ENCODE measurements at regions not wholly inside any gene's neighbourhood (a gene's known extent, or its start where the extent isn't known, plus 50 kb on each side); places are given as distances from the start of the nearest gene placed in this dataset.
A peak's percentile ranks its signal among the peaks of the same experiment; 100 is the strongest.
"Not testable (repeated sequence)": the region's sequence is repeated elsewhere in the genome, so short reads cannot be mapped to it uniquely, and the experiment has no call there.

GRCh38 chr16:75811020-75811634, 84.8 kb upstream of the CPHXL start:
- DNase-seq (ENCODE audit: low spot score in 2 of 2): no peak
- H3K4me3 ChIP-seq: no peak overlapping the region
- H3K27me3 ChIP-seq (ENCODE audit: low read depth): no peaks in the 10 kb centered on the region
- no peaks in the 10 kb centered on the region for H3K4me1 ChIP-seq
- in situ Hi-C loops (cut with MboI; ENCODE audit: low sequenced_read_pairs): no loop called here
- H3K36me3 ChIP-seq (replicated peaks): no peaks in the 10 kb centered on the region
- no peaks in the 10 kb centered on the region; the same call in 1 of the 2 replicates for H3K9me3 ChIP-seq

- in situ Hi-C loops (cut with MboI; ENCODE audit: low sequenced_read_pairs): no loop called here
- DNase-seq (ENCODE audit: low spot score in 2 of 2): no peak
These were observed 92.2 kb upstream of the CPHXL start for GRCh38 chr16:75818491-75818890.

GRCh38 chr16:75820672-75821071, 94.4 kb upstream of the CPHXL start:
- H3K4me1 ChIP-seq: no peaks in the 10 kb centered on the region
- in situ Hi-C loops (cut with MboI; ENCODE audit: low sequenced_read_pairs): no loop called here
- no peak overlapping the region for H3K4me3 ChIP-seq
- H3K36me3 ChIP-seq (replicated peaks): no peaks in the 10 kb centered on the region
- DNase-seq (ENCODE audit: low spot score in 2 of 2): no peak
- peaks cover 6% of the 10 kb centered on the region; the same call in 1 of the 2 replicates for H3K27me3 ChIP-seq (ENCODE audit: low read depth)
- H3K9me3 ChIP-seq: no peaks in the 10 kb centered on the region

More at GRCh38 chr16:75818491-75818890, 92.2 kb upstream of the CPHXL start:
- no peaks in the 10 kb centered on the region; the same call in 1 of the 2 replicates for H3K9me3 ChIP-seq
- H3K27me3 ChIP-seq (ENCODE audit: low read depth): peaks cover 6% of the 10 kb centered on the region; the same call in 1 of the 2 replicates
- no peaks in the 10 kb centered on the region for H3K4me1 ChIP-seq
- H3K4me3 ChIP-seq: no peak overlapping the region
- H3K36me3 ChIP-seq (replicated peaks): no peaks in the 10 kb centered on the region

- in situ Hi-C loops (cut with MboI; ENCODE audit: low sequenced_read_pairs): no loop called here
- H3K4me3 ChIP-seq: no peak overlapping the region
- no peaks in the 10 kb centered on the region for H3K36me3 ChIP-seq (replicated peaks)
- no peak for DNase-seq (ENCODE audit: low spot score in 2 of 2)
- no peaks in the 10 kb centered on the region for H3K4me1 ChIP-seq
- H3K27me3 ChIP-seq (ENCODE audit: low read depth): peaks cover 6% of the 10 kb centered on the region; the same call in 1 of the 2 replicates
- H3K9me3 ChIP-seq: no peaks in the 10 kb centered on the region
These were observed 94.8 kb upstream of the CPHXL start for GRCh38 chr16:75821117-75821516.

GRCh38 chr16:75825750-75826149, 99.5 kb upstream of the CPHXL start:
- H3K4me3 ChIP-seq; H3K4me1 ChIP-seq; DNase-seq (ENCODE audit: low spot score in 2 of 2); H3K27me3 ChIP-seq (ENCODE audit: low read depth); H3K9me3 ChIP-seq; H3K36me3 ChIP-seq (replicated peaks); in situ Hi-C loops (cut with MboI; ENCODE audit: low sequenced_read_pairs): not testable (repeated sequence)

- H3K9me3 ChIP-seq; H3K27me3 ChIP-seq (ENCODE audit: low read depth); H3K4me1 ChIP-seq; H3K4me3 ChIP-seq; H3K36me3 ChIP-seq (replicated peaks); DNase-seq (ENCODE audit: low spot score in 2 of 2); in situ Hi-C loops (cut with MboI; ENCODE audit: low sequenced_read_pairs): not testable (repeated sequence)
These were observed 101.2 kb upstream of the CPHXL start for GRCh38 chr16:75827372-75828038.

GRCh38 chr16:75833385-75833784, 107.1 kb upstream of the CPHXL start:
- in situ Hi-C loops (cut with MboI; ENCODE audit: low sequenced_read_pairs); H3K27me3 ChIP-seq (ENCODE audit: low read depth); H3K36me3 ChIP-seq (replicated peaks); DNase-seq (ENCODE audit: low spot score in 2 of 2); H3K4me3 ChIP-seq; H3K9me3 ChIP-seq: not testable (repeated sequence)
- peaks cover 22% of the 10 kb centered on the region for H3K4me1 ChIP-seq

GRCh38 chr16:75836347-75837010, 110.2 kb upstream of the CPHXL start:
- H3K4me3 ChIP-seq: no peak overlapping the region
- peaks cover 22% of the 10 kb centered on the region for H3K4me1 ChIP-seq
- peak; percentile 22 to 94 for DNase-seq (ENCODE audit: low spot score in 2 of 2)
- H3K36me3 ChIP-seq (replicated peaks): no peaks in the 10 kb centered on the region
- no peaks in the 10 kb centered on the region for H3K9me3 ChIP-seq
- in situ Hi-C loops (cut with MboI; ENCODE audit: low sequenced_read_pairs): no loop called here
- H3K27me3 ChIP-seq (ENCODE audit: low read depth): no peaks in the 10 kb centered on the region

- H3K27me3 ChIP-seq (ENCODE audit: low read depth): no peaks in the 10 kb centered on the region
- peaks cover 22% of the 10 kb centered on the region for H3K4me1 ChIP-seq
- no peaks in the 10 kb centered on the region for H3K9me3 ChIP-seq
- DNase-seq (ENCODE audit: low spot score in 2 of 2): peak in 1 of 2 experiments; percentile 28
- H3K36me3 ChIP-seq (replicated peaks): no peaks in the 10 kb centered on the region
- no peak overlapping the region for H3K4me3 ChIP-seq
- in situ Hi-C loops (cut with MboI; ENCODE audit: low sequenced_read_pairs): no loop called here
These were observed 111.0 kb upstream of the CPHXL start for GRCh38 chr16:75837264-75837663.

- no peak for DNase-seq (ENCODE audit: low spot score in 2 of 2)
- H3K4me3 ChIP-seq: no peak overlapping the region
- no peaks in the 10 kb centered on the region for H3K36me3 ChIP-seq (replicated peaks)
- in situ Hi-C loops (cut with MboI; ENCODE audit: low sequenced_read_pairs): no loop called here
- peaks cover 22% of the 10 kb centered on the region for H3K4me1 ChIP-seq
- H3K27me3 ChIP-seq (ENCODE audit: low read depth): no peaks in the 10 kb centered on the region
- H3K9me3 ChIP-seq: no peaks in the 10 kb centered on the region
These were observed 111.4 kb upstream of the CPHXL start for GRCh38 chr16:75837681-75838080.

- in situ Hi-C loops (cut with MboI; ENCODE audit: low sequenced_read_pairs): no loop called here
- no peaks in the 10 kb centered on the region for H3K27me3 ChIP-seq (ENCODE audit: low read depth)
- DNase-seq (ENCODE audit: low spot score in 2 of 2): no peak
- no peaks in the 10 kb centered on the region for H3K36me3 ChIP-seq (replicated peaks)
- H3K4me1 ChIP-seq: peaks cover 14% of the 10 kb centered on the region
- H3K4me3 ChIP-seq: no peak overlapping the region
- H3K9me3 ChIP-seq: no peaks in the 10 kb centered on the region
These were observed 115.2 kb upstream of the CPHXL start for GRCh38 chr16:75841517-75841916.

- Histone ChIP-seq H3K27me3 (ENCODE audit: low read depth) (no peaks in the 10 kb centered on the region), H3K4me1 (peaks cover 9% of the 10 kb centered on the region), H3K4me3 (no peak overlapping the region), H3K36me3 (replicated peaks) (no peaks in the 10 kb centered on the region), H3K9me3 (no peaks in the 10 kb centered on the region)
- in situ Hi-C loops (cut with MboI; ENCODE audit: low sequenced_read_pairs): no loop called here
- peak in 1 of 2 experiments; percentile 84 for DNase-seq (ENCODE audit: low spot score in 2 of 2)
These were observed 120.9 kb upstream of the CPHXL start for GRCh38 chr16:75847172-75847571.

- Histone ChIP-seq H3K4me3 (no peak overlapping the region), H3K36me3 (replicated peaks) (no peaks in the 10 kb centered on the region), H3K4me1 (no peaks in the 10 kb centered on the region), H3K27me3 (ENCODE audit: low read depth) (no peaks in the 10 kb centered on the region), H3K9me3 (no peaks in the 10 kb centered on the region)
- DNase-seq (ENCODE audit: low spot score in 2 of 2): no peak
- in situ Hi-C loops (cut with MboI; ENCODE audit: low sequenced_read_pairs): no loop called here
These were observed 127.9 kb upstream of the CPHXL start for GRCh38 chr16:75854152-75854551.
